Cardiac muscle cell (in vitro differentiated cells and primary cell): ENCODE measurements at regions not wholly inside any gene's neighbourhood (a gene's known extent, or its start where the extent isn't known, plus 50 kb on each side); places are given as distances from the start of the nearest gene placed in this dataset.

Experiments
- DNase-seq, 2 donors: peaks; one replicate each; pipeline versions ENCODE4 v3.0.0 to v3.0.0-alpha.2; 2010 to 2017; ENCODE audit warnings: low read depth in 1 of 2, low spot score in 1 of 2
- H3K27ac ChIP-seq: fragments of 200-600 bp; sonication (generic); 2 replicates; pipeline ENCODE4 v1.5.1; 2016
- H3K27me3 ChIP-seq: fragments of 200-600 bp; sonication (generic); 2 replicates; pipeline ENCODE4 v1.6.0; 2016; ENCODE audit warnings: control low read depth
- H3K36me3 ChIP-seq: fragments of 200-600 bp; sonication (generic); 2 replicates; pipeline ENCODE4 v1.5.1; 2016; ENCODE audit warnings: control low read depth
- H3K4me1 ChIP-seq: fragments of 200-600 bp; sonication (generic); 2 replicates; pipeline ENCODE4 v1.8.1; 2017; ENCODE audit warnings: low read depth, mild to moderate bottlenecking, mixed run types
- H3K4me3 ChIP-seq: fragments of 200-600 bp; sonication (generic); 2 replicates; pipeline ENCODE4 v1.5.1; 2016; ENCODE audit warnings: mild to moderate bottlenecking
- H3K9me3 ChIP-seq: fragments of 200-600 bp; sonication (generic); 2 replicates; pipeline ENCODE4 v1.5.1; 2017; ENCODE audit warnings: low read depth, mild to moderate bottlenecking, control low read depth
- CTCF ChIP-seq: IDR thresholded peaks from 2 replicates; pipeline ENCODE4 v1.5.1; 2012; ENCODE audit warnings: low read depth, mild to moderate bottlenecking, low read length

GRCh38 chr3:7817239-7817638, 684.4 kb upstream of the LMCD1 start:
- TF ChIP-seq CTCF, result no peak
- no peak overlapping the region for H3K27ac ChIP-seq
- H3K36me3 ChIP-seq, result no peaks in the 10 kb centered on the region
- no peaks in the 10 kb centered on the region for H3K9me3 ChIP-seq
- no peak overlapping the region for H3K4me3 ChIP-seq
- no peaks in the 10 kb centered on the region for H3K4me1 ChIP-seq
- no peaks in the 10 kb centered on the region for H3K27me3 ChIP-seq
- no peak for DNase-seq

- DNase-seq, result no peak
- Histone ChIP-seq H3K4me3 (no peak overlapping the region), H3K27me3 (no peaks in the 10 kb centered on the region), H3K36me3 (no peaks in the 10 kb centered on the region), H3K9me3 (no peaks in the 10 kb centered on the region), H3K4me1 (no peaks in the 10 kb centered on the region), H3K27ac (no peak overlapping the region)
- no peak for TF ChIP-seq CTCF
Observed at GRCh38 chr3:7820969-7821368, 680.7 kb upstream of the LMCD1 start.

DNA sequence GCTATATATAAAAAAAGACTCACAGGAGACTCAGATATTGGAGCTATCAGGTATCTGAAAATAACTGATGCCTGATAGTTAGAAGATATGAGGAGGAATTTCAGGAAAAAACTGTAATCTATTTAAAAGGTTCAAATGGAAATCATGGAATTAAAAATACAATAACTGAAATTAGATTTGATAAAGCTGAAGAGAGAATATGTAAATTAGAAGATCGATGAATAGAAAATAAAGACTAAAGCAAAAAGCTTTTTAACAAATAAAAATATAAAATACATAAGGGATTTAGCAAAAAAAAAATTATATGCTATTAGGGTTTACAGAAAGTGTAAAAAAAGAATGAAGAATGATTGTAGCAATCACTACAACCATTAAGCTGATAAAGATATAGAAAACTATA, 679.8 kb upstream of the LMCD1 start:
- no peak overlapping the region for H3K4me3 ChIP-seq
- no peak for DNase-seq
- H3K9me3 ChIP-seq, result no peaks in the 10 kb centered on the region
- H3K27ac ChIP-seq, result no peak overlapping the region
- no peak for TF ChIP-seq CTCF
- no peaks in the 10 kb centered on the region for H3K27me3 ChIP-seq
- no peaks in the 10 kb centered on the region for H3K36me3 ChIP-seq
- no peaks in the 10 kb centered on the region for H3K4me1 ChIP-seq

- Histone ChIP-seq H3K4me3 (no peak overlapping the region), H3K36me3 (no peaks in the 10 kb centered on the region), H3K4me1 (no peaks in the 10 kb centered on the region), H3K9me3 (no peaks in the 10 kb centered on the region), H3K27me3 (no peaks in the 10 kb centered on the region), H3K27ac (no peak overlapping the region)
- DNase-seq, result no peak
- no peak for TF ChIP-seq CTCF
Observed at GRCh38 chr3:7841451-7841850, 660.2 kb upstream of the LMCD1 start.

DNA sequence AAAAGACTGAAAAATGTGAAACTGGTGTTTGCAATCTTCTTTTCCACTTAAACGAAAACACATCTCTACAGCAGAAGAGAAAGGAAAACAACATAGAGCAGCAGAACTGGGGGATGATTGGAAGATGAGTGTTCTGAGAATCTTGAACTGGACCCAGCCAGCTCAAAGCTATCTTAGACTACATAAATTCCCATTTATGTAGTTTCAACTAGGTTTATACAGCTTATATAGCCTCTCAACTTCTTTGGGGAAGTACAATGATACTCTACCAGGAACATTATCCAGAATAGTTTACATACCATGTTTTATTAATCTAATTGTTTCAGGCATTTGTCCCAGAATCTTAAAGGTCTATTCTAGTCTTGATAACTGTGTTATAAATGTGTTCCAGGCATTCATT, 658.2 kb upstream of the LMCD1 start:
- H3K27ac ChIP-seq, result no peak overlapping the region
- H3K36me3 ChIP-seq, result no peaks in the 10 kb centered on the region
- no peaks in the 10 kb centered on the region for H3K27me3 ChIP-seq
- no peak for TF ChIP-seq CTCF
- H3K4me1 ChIP-seq, result no peaks in the 10 kb centered on the region
- DNase-seq, result no peak
- H3K4me3 ChIP-seq, result no peak overlapping the region
- no peaks in the 10 kb centered on the region for H3K9me3 ChIP-seq

DNA sequence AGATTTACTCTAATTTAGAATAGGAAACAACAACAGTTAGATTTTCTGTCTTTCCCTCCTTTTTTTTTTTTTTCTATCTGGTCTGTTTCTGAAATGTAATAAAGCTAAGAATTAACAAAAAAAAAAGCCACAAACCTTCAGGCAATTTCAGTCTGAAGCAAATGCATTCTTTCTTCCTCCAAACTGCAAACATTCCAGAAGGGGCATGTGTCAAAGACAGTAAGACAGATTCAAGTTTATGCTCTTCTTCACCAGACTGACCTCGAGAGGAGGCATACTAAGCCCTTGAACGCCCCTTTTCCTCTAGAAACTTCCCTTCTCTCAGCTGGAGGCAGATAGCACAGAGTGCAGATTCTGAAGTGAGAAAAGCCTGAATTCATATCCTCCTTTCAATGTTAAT, 654.6 kb upstream of the LMCD1 start:
- Histone ChIP-seq H3K4me3 (no peak overlapping the region), H3K4me1 (no peaks in the 10 kb centered on the region), H3K9me3 (no peaks in the 10 kb centered on the region), H3K27ac (no peak overlapping the region), H3K27me3 (no peaks in the 10 kb centered on the region), H3K36me3 (no peaks in the 10 kb centered on the region)
- TF ChIP-seq CTCF, result no peak
- no peak for DNase-seq
